Osteoblast (primary cell): ENCODE measurements at regions not wholly inside any gene's neighbourhood (a gene's known extent, or its start where the extent isn't known, plus 50 kb on each side); places are given as distances from the start of the nearest gene placed in this dataset.
A peak's percentile ranks its signal among the peaks of the same experiment; 100 is the strongest.

ENCODE experiments used
- DNase-seq: peaks from one replicate; pipeline ENCODE4 v3.0.0; 2011; ENCODE audit warnings: low spot score, mixed read lengths; ENCODE audit not compliant: insufficient read length; ENCODE audit errors: missing footprints
- H2AFZ ChIP-seq: 2 replicates; pipeline ENCODE4 v1.6.0; 2011; ENCODE audit warnings: mild to moderate bottlenecking, low read length
- H3K27ac ChIP-seq: 2 replicates; pipeline ENCODE4 v1.5.1; 2011; ENCODE audit warnings: mild to moderate bottlenecking, low read depth, low read length, moderate library complexity
- H3K27me3 ChIP-seq: 2 replicates; pipeline ENCODE4 v1.6.0; 2012; ENCODE audit warnings: mild to moderate bottlenecking, control low read depth, inconsistent platforms, low read length, moderate library complexity; ENCODE audit not compliant: insufficient read depth
- H3K36me3 ChIP-seq: 2 replicates; pipeline ENCODE4 v1.5.1; 2011; ENCODE audit warnings: mild to moderate bottlenecking, low read length, control low read depth, moderate library complexity; ENCODE audit not compliant: insufficient read depth
- H3K4me1 ChIP-seq: 2 replicates; pipeline ENCODE4 v1.5.1; 2011; ENCODE audit warnings: mild to moderate bottlenecking, low read length, control low read depth, moderate library complexity; ENCODE audit not compliant: insufficient read depth
- H3K4me2 ChIP-seq: 2 replicates; pipeline ENCODE4 v1.6.0; 2011; ENCODE audit warnings: mild to moderate bottlenecking, low read length; ENCODE audit not compliant: insufficient read depth
- H3K4me3 ChIP-seq: fragments of 200-600 bp; sonication (generic); 3 replicates; pipeline ENCODE4 v1.5.1; 2012; ENCODE audit warnings: mild to moderate bottlenecking, low read length, inconsistent platforms; ENCODE audit not compliant: insufficient read depth
- H3K79me2 ChIP-seq: 2 replicates; pipeline ENCODE4 v1.6.0; 2012; ENCODE audit warnings: mild to moderate bottlenecking, low read length, control low read depth, inconsistent platforms; ENCODE audit not compliant: insufficient read depth
- H3K9me3 ChIP-seq: 2 replicates; pipeline ENCODE4 v1.5.1; 2011; ENCODE audit warnings: low read depth, low read length, control low read depth
- H4K20me1 ChIP-seq: 2 replicates; pipeline ENCODE4 v1.6.0; 2012; ENCODE audit warnings: mild to moderate bottlenecking, low read length, control low read depth; ENCODE audit not compliant: insufficient read depth
- TF ChIP-seq, protein P1 (sequence below): IDR thresholded peaks from 2 replicates; pipeline ENCODE4 v1.5.1; 2011; ENCODE audit warnings: mild to moderate bottlenecking, low read depth, low read length, moderate library complexity; ENCODE audit errors: extremely low read depth

DNA sequence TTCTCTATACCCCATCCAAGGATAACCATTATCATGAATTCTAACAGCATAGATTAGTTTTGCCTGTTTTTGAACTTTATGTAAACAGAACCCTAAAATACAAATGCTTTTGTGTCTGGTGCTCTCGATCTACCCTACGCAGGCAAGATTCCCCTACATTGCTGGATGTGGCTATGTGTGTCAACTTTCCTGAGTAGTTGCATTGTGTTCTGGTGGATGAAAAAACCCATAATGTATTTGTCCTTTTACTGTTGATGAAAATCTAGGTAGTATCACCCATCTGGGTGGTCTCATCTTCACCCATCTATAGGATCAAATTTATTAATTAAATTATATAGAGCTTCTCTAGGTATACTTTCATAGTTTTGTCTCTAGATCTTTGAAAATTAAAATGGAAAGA, 211.7 kb downstream of the ANKRD60 start:
- TF ChIP-seq, protein P1, sequence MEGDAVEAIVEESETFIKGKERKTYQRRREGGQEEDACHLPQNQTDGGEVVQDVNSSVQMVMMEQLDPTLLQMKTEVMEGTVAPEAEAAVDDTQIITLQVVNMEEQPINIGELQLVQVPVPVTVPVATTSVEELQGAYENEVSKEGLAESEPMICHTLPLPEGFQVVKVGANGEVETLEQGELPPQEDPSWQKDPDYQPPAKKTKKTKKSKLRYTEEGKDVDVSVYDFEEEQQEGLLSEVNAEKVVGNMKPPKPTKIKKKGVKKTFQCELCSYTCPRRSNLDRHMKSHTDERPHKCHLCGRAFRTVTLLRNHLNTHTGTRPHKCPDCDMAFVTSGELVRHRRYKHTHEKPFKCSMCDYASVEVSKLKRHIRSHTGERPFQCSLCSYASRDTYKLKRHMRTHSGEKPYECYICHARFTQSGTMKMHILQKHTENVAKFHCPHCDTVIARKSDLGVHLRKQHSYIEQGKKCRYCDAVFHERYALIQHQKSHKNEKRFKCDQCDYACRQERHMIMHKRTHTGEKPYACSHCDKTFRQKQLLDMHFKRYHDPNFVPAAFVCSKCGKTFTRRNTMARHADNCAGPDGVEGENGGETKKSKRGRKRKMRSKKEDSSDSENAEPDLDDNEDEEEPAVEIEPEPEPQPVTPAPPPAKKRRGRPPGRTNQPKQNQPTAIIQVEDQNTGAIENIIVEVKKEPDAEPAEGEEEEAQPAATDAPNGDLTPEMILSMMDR = no peak
- Histone ChIP-seq H3K79me2 (no peaks in the 10 kb centered on the region), H2AFZ (peak overlapping the region; percentile 27), H4K20me1 (no peaks in the 10 kb centered on the region), H3K4me3 (no peak overlapping the region), H3K27ac (peak overlapping the region; percentile 77), H3K27me3 (no peaks in the 10 kb centered on the region), H3K4me2 (peak overlapping the region; percentile 50), H3K9me3 (no peaks in the 10 kb centered on the region), H3K36me3 (no peaks in the 10 kb centered on the region), H3K4me1 (peaks cover 26% of the 10 kb centered on the region)
- no peak for DNase-seq

DNA sequence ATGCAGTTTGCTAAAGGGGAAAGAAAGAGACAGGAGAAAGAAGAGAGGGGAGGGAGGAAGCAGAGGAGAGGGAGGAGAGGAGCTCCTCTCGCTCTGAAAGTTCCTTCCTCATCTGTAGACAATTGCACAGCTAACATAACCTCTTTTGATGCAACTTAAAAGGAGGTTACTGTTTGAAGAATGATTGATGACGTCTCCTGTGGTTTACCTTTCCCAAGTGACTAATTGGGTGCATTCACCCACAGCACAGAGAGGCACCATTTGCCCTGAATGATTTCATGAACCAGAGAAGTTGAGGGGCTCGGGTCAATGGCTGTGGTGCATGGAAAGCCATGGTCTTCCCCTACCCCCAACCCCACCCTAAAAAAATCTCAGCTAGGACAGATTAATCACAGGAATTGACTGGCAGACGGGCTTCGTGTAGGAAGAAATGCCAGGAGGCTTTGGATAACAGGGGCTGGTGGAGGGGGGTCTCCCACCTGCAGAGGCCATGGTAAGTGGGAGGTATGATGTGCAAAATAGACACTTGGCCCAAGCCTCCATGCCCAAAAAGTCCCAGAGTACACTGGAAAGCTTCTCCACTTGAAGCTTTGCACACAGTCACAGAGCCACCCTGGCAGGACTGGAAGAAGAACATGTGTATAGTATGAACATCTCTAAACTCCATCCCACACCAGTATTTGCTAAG, 213.7 kb downstream of the ANKRD60 start:
- Histone ChIP-seq H3K9me3 (no peaks in the 10 kb centered on the region), H2AFZ (no peak overlapping the region), H3K36me3 (no peaks in the 10 kb centered on the region), H3K4me1 (peaks cover 26% of the 10 kb centered on the region), H3K27me3 (no peaks in the 10 kb centered on the region), H3K27ac (no peak overlapping the region), H4K20me1 (no peaks in the 10 kb centered on the region), H3K4me2 (no peak overlapping the region), H3K4me3 (no peak overlapping the region), H3K79me2 (no peaks in the 10 kb centered on the region)
- TF ChIP-seq, protein P1 = no peak
- no peak for DNase-seq

DNA sequence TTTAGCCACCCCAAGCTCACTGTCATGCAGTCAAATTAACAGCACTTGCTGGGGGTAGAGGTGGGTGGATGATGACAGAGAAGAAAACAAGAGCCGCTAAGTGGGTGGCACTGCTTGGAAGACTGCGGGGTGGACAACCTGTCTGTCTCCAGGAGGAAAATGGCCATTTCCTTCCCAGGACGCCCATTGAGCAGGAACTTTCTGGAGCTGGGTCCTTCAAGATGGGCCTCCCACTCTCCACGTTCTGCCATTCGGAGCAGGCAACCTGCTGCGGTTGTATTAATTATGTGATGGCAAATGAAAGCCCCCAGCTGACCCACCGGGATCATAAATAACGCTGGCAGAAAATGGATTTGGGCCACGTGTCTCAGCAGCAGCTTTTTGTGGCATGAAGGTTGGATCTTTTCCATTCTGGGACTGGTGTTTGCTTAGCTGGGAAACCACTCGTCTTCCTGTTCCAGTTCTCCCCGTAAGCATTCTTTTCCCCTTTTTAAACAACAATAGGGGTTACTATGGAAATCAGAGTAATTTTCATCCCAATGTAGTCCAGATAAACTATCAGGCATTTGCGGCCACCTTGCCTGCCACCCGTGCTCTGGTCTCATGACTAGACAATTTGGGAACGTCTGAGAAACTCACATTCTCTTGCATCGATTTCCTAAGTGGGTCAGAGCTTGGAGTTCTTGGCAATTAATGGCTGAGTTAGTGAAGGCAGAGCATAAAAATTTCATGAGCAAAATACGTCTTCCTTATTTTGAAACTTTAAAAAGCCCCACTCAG, 215.5 kb downstream of the ANKRD60 start:
- Histone ChIP-seq H3K4me1 (peaks cover 13% of the 10 kb centered on the region), H3K4me2 (peak overlapping the region; percentile 47), H3K27ac (no peak overlapping the region), H3K36me3 (no peaks in the 10 kb centered on the region), H4K20me1 (no peaks in the 10 kb centered on the region), H3K79me2 (no peaks in the 10 kb centered on the region), H2AFZ (peak overlapping the region; percentile 55), H3K9me3 (no peaks in the 10 kb centered on the region), H3K4me3 (no peak overlapping the region), H3K27me3 (no peaks in the 10 kb centered on the region)
- TF ChIP-seq, protein P1 = no peak
- DNase-seq = no peak

DNA sequence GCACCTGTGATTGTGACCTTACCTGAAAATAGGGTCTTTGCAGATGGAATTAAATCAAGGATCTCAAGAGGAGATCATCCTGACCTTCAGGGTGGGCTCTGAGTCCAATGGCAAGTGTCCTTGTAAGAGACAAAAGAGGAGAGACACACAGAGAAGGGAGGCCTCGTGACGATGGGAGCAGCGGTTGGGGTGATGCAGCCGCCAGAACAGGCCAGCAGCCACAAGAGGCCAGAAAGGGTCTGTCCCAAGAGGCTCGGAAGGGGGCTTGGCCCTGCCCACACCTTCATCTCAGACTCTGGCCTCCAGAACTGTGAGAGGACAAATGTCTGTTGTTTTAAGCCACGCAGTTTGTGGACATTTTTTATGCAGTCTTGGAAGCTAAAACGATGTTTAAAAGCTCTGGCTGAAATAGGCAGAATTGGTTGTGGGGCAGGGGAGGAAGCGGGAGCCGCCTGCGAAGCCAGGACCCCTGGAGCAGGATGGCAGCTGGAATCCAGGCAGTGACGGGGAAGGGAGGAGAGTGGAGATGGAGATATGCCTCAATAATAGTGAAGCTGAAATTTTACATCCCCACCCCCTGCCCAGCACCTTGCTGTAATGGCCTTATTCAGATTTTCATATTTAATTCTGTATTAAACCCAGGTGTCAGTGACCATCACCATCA, 216.4 kb downstream of the ANKRD60 start:
- H3K27ac ChIP-seq = no peak overlapping the region
- no peak overlapping the region for H2AFZ ChIP-seq
- H3K79me2 ChIP-seq = no peaks in the 10 kb centered on the region
- no peaks in the 10 kb centered on the region for H4K20me1 ChIP-seq
- no peaks in the 10 kb centered on the region for H3K36me3 ChIP-seq
- H3K27me3 ChIP-seq = no peaks in the 10 kb centered on the region
- DNase-seq = no peak
- H3K4me2 ChIP-seq = no peak overlapping the region
- peaks cover 5% of the 10 kb centered on the region for H3K4me1 ChIP-seq
- TF ChIP-seq, protein P1 = no peak
- no peak overlapping the region for H3K4me3 ChIP-seq
- H3K9me3 ChIP-seq = no peaks in the 10 kb centered on the region
